Medulla oblongata (tissue), 1 donor: ENCODE measurements at regions not wholly inside any gene's neighbourhood (a gene's known extent, or its start where the extent isn't known, plus 50 kb on each side); places are given as distances from the start of the nearest gene placed in this dataset.

Experiments
- DNase-seq: peaks from one replicate; pipeline ENCODE4 v3.0.0-alpha.2; 2015; ENCODE audit errors: extremely low spot score

DNA sequence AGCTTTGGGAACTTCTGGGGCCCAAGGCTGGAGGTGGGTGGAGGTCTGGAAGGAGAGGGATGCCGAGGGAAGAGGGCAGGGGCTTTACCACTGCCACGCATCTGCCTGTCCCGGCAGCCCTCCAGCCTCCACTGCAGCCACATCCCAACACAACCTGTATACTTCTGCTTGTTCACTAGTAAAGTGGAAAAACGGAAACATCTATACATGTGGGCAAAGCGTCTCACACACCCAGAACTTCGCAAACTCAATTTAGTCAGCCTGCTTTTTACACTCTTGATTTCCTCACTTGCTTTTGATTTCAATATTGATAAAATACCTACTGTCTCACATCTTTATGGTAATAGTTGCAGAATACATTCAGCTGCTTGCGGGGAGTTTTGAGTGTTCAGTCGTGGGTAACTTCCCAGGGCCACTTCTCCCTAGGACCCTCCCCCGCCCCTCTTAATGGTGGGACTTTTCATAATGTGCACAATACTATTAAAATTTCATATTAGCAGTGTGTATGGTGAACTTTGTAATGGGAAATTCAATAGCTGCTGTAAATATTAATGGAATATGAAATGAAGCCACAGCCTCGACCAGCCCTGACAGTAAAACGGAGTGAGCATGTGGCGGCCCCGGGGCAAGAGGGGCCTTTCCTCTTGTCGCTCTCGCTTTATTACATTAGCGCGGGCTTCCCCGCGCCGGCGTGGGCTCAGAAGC, 85.2 kb downstream of the NR2F2 start:
- DNase-seq = no peak

DNA sequence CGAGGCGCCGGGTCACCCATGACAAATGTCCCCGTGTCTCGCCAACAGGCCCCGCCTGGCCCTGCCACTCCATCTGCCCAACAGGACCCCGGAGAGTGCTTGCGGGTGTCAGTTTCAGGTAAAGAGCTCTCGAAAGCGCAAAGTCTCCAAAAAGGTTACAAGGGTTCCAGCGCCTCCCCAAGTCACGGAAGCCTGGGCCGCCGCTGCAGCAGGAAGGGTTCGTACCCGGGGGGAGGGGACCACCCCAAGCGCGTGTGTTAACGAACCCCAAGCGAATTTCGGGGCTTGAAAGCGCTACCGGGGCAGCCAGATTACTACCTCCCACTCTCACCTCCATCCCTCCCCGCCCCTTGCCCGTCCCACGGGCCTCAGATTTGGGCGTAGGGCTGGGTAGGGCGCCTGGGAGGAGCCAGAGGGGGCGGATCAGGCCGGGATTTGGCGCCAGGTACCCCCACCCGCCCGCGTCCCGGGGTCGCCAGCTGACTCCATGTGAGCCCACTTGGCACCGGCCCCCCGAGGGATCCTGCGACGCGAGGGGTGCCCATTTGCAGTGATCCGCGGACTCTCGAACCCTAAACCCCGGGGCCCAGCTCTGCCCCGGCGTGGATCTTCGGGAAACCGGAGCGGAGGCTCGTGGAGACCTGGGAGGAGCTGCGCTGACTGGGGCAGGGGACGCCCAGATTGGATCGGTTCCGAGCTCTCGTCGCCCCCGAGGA, 85.9 kb downstream of the NR2F2 start:
- DNase-seq = no peak

DNA sequence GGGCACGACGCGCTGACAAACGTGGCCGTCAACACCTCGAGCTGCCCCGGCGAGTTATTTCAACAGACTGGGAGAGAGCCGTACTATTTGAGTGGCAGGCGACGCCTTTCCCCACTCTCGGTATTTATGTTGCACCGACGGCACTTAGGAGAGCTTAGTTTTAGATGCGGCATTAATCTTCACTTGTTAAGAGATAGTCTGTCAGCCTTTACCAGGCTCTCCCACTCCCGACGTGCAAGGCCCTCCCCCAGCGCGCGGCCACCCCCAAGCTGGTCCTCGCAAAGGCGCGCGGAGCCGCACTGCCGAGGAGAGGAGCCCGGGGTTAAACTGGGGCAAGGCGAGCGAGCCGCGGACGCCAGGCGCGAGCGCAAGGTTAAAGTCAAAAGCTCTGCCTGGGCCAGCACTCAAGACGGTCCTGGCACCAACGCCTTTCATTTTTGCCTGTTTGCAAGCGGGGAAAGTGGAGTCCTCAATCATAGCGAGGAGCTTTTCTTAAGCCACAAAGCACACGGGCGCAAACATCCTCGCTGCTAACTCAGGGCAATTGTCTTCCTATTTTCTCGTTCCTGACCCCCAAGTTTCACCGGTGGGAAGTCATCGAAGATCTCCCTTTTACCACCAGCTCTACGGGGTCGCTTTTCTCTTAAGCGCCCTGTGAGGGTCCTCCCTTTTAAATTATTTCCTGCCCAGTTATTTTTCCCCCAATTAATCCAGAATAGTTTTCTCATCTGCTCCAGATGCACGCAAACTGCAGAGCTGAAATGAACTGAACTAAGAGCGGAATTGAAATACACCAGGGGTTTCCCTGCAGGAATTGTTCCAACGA, 86.6 kb downstream of the NR2F2 start:
- no peak for DNase-seq

DNA sequence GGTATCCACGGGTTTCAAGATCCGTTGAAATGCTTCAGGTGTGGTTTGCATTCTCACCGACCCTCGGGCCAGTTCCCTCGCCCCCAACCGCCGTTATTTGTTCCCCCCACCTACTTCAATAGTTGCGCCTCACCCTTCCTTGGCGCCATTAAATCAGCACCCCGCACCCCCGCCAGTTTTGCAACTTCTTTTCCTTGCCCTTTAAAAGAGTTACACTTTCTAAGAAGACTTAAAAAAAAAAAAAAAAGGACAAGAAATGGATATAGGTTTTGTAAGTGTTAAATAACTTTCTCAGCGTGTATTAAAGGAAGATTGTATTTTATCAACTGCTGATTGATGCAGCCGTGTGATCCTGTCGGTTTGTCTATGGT, 87.2 kb downstream of the NR2F2 start:
- no peak for DNase-seq

DNA sequence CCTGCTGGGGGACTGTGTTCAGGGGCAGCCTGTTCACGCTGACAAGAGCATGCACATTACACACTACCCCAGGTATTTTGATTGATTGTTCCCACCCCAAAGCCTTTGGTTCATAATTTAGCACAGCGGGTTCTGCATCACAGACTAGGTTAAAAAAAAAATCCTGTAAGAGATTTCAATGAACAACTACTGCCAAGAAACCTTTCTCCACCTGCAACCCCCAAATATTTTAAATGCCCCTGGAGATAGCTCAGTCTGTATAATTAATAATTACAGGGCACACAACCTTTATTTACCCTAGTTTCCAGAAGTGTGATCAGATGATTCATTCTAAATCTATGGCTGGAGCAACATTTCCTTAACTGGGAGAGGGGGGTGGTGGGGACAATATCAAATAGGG, 87.6 kb downstream of the NR2F2 start:
- no peak for DNase-seq

DNA sequence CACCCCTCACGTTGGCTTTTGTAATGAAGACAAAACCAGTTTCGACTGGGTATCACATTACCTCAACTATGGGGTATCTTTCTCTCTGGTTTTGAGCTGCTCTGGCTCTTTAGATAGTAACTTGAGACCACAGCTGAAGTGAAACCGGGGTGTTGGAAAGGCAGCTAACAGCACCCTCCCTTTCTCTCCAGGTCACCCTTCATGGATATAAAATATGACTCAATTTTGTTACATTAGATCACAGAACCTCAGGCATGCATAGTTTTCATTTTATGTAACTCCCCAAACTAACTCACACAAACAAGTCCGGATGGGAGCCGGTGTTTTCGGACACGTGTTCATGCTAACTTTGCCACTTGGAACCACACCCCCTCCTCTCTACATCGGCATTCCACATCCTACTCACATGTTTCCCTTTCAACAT, 90.7 kb downstream of the NR2F2 start:
- no peak for DNase-seq

DNA sequence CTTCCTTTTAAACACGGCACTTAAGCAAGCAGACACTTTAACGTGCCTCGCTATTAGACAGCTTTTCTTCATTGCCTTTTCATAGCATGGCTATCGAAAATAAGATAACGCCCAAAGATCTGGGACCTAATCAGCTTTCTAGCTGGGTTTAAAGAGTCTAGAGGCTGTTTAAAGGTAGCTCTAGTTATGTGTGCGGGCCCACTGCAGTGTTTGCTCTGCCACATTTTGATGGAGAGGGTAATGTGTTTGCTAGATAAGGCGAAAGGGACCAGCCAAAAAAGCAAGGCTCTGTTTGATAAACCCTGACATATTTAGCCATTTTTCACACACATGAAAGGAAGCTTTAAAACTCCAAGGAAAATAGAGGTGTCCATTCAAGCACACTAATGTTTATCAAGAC, 91.6 kb downstream of the NR2F2 start:
- DNase-seq = no peak

DNA sequence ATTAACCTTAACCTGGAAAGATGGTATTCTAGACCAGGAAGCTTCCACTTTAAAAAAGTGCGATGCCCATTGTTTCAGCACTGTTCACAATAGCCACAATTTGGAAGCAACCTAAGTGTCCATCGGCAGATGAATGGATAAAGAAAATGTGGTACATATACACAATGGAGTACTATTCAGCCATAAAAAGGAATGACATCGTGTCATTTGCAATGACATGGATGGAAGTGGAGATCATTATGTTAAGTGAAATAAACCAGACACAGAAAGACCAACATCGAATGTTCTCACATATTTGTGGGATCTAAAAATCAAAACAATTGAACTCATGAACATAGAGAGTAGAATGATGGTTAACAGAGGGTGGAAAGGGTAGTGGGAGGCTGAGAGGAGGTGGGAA, 94.2 kb downstream of the NR2F2 start:
- no peak for DNase-seq

DNA sequence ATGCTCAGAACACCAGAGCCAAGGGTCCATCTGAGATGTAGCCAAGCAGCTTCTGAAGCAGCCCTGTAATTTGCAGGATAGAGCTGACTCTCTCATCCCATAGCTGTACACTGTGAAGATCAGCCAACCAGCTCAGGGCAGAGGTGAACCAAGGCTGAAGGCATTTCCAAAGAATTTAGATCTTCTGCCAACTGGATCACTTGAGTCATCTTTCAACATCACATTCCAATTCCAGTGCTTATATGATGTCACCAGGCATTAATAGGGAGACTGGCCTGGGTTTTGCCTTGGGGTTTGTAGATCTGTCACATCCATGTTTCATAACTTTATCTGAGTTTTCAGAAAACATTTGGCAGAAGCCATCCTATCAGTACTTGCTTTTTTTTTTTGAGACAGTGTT, 98.2 kb downstream of the NR2F2 start:
- DNase-seq = no peak

DNA sequence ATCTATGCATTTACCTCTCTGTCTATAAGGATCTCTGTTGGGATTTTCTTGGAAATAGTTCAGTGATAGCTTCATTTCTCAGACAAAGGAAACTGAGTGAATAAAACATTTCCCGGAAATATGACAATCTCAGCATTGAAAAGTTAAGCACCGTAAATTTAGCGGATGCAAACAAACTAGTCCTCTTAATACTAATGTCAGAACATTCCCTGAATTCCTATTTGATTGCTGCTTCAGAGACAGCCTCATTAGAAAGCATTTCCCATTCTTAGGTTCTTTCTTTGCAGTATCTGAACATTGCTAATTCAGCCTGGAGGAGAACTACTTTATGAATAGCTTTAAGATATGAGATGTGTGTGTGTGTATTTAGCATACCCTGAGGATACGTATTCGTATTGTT, 101.3 kb downstream of the NR2F2 start:
- DNase-seq = no peak

DNA sequence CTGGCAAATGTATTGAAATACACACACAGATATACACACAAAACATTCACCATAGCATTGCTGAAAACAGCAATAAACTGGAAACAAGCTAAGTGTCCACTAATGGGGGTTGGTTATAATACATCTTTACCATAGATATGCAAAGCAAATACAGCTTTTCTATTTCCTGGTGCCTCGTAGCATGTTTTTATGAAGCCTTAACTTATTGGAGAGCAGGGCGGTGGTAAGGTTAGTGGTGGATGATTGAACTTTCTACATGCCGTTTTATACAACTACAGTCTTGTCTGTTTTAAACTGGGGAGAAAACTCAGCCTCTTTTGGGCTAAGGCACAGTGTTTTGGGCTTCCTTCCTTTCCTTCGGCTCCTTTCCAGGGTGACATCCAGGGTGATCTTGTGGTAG, 104.5 kb downstream of the NR2F2 start:
- no peak for DNase-seq

DNA sequence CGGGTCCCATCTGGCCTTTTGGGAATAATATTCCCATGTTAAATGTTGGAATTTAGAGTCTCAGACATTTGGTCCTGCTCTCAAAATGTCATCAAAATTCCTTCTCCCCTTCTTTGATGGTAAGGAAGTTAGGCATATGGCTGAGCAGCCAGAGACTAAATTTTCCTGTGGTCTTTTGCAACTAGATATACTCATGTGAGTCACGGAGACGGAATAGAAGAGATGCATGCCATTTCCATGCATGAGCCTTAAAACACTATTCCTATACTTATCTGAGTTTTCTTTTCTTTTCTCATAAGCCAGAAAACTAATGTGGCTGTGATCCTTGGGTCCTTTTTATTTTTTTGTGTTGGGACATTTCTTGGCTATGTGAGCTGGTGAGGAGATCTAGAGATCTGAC, 105.3 kb downstream of the NR2F2 start:
- DNase-seq = no peak

DNA sequence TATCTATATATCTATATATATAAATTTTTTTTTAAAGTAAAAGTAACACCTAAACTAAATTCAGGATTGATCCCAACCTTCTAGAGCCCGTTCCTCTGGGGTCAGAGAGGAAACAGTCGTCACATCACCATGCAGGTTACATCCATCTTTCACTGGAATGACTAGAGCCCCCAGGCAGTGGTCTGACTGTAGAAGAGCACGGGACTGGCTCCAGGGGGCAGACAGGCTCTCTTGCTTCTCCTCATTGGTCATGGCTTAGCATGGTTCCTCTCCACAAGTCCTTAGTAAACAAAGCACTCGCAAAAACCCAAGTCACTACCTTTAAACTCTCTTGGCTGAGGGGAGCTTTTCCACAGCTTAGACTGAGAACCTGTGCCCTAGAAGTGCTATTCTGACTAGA, 110.5 kb downstream of the NR2F2 start:
- no peak for DNase-seq

DNA sequence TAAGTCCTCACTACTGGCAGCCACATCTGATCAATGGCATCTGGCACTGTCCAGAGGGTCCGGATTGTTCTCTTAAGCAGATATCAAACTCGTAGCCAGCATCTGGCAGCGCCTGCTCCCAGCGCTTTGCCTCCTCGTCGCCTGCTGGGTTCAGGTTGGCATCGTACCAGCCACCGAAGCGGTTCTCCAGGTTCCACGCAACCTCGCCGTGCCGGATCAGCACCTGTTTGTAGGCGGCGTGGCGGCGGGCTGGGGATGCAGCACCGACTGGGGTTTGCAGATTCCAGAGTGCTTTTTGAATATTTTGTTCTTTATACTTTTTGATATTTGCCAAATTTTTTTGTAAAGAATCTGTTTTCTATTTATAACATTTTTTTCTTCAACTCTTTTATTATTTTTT, 111.6 kb downstream of the NR2F2 start:
- DNase-seq = no peak

DNA sequence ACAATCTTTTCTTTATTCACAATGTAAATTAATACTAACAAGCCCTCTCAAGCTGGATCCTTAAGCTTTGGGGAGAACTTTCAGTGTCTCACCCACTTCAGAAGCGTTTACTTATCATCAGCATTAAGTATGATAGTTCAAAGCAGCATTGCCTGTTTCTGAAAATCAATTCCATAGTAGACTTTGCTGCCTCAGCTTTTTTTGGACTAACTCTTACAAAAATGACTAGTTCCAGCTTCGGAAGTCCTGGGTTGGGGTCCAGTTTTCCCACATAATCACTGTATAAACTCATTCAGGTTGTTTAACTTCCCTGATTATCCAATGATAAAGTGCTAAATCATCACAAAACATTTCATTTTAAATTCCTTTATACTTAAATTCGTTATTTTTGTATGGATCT, 114.4 kb downstream of the NR2F2 start:
- DNase-seq = no peak

DNA sequence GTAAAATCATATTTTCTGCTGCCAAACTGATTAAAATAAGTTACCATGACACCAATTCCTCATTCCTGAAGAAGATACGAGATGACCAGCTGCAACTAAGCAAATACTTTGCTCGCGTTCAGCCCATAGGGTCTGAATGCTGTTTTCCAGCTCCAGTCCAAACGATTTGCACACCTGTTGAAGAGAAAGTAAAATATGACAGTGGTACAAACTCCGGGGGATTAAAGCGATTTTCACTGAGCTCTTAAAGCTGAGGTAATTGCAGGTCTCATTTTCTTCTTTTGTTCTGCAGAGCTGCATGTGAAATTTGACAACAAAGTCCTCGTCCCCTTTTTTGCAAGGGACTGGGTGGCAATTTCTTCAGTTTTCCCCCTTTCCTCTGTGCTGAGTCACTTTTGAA, 118.4 kb downstream of the NR2F2 start:
- DNase-seq = no peak

DNA sequence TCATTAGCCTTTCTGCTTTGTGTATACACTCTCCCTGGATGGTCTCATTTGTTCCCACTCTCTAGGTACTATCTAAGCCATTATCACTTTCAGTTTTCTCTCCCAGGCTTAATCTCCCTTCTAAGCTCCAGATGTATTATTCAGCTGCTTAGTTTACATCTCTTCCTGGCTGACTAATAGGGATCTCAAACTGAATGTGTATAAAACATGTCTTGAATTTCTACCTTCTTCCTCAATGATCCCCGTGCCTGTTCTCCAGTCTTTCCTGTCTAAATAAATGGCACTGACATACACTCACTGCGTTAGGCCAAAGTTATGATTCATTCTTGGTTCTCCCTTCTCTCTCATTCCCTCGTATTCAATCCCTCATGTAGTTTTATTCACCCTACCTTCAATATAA, 127.3 kb downstream of the NR2F2 start:
- no peak for DNase-seq

DNA sequence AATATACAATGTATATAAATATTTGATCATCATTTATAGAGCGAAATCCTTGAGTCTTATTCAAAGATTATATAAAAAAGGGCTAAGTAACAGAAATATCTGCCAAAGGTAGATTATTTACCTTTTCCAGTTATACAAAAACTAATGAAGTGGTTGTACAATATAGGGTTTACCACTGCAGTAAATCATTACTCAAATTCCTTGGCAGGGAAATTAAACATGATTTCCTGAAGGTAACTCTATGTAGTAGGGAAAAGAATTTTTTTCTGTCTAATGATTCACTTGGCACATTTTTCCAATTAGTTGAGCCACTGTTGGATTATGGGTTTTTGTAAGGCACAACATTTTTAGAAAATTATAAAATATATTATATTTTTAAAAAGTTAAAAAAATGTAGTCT, 129.6 kb downstream of the NR2F2 start:
- DNase-seq = no peak

DNA sequence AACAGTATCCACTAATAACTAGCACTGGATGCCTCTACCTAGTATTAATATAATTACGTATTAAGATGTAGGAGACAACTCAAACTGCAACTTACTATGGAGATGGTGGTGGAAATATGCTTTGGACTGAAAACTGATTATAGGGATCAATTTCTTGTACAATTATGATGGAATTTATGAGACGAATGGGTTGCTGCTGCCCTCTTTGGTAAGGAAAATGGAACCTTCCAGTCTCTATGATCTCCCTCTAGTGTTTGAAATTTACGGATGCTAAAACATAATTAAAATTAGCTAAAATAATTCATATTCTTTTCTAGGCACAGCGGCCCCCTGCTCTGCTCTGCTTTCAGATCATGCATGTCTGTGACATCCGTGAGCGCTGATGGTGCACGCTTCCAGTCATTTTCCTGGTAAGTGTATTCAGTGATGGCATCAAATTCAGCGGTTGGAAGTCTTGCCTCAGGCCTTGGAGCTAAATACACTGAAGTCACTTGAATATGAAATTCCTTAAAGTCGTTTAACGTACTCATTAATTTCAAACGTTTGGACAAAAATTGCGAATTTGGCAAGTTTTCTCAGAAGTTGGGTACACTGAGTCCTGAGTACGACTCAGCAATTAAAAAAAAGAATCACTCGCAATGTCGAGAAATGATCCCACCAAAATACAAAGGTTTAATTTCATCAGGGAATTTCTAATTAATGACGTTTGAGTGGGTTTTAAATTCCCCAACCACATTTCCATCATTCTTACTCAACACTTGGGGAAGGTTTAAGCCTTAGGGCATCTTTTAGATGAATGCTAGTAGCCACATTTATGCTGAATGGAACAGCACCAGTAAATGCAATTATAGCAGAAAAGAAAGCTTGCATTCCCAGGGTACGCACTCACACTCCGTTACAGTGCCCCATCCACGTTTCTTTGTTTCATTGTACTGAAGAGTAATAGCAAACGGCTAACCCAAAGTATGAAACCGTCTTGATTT, 132.6 kb downstream of the NR2F2 start:
- no peak for DNase-seq

DNA sequence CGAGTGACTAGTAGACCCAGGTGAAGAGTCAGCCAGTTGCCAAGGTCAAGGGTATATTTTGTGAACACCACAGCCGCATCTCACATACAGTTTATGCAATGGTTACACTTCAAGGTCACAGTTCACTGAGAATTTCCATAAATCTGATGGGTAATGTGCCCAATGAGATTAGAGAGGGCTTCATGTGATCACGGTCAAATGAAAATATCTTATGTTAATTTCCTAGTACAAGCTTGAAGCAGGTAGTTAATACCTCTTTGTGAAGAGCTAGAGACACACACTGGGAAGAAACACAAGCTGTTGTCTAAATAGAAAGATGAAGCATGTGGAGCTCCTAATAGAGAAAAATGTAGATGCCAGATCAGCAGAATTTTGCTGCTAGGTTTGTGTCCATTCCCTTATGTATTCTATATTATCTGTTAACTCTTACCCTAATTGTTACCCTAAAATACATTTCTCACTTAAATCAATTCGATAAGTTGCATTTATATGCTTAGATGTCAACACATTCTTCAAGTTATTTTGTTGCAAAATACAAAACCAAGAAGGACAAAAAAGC, 136.0 kb downstream of the NR2F2 start:
- no peak for DNase-seq

DNA sequence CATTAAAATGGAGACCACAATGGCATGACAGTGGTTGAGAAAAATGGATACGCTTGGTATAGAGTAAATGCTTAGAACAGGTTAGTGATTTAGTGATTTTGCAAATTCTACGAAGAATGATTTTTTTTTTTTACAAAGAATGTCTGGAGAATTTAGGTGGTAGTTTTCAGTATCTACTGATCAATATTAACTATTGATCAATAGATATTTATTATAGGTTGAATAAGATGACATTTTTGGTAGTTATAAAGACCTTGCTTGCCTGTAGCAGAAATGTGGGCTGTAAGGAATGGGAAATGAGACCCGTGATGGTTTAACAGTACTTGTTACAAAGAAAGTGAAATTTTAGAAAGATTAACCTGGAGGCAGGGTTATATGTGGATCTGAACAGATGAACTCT, 137.5 kb downstream of the NR2F2 start:
- no peak for DNase-seq
